GM12865 (cell line): ENCODE measurements at regions not wholly inside any gene's neighbourhood (a gene's known extent, or its start where the extent isn't known, plus 50 kb on each side); places are given as distances from the start of the nearest gene placed in this dataset.

Experiments used
- DNase-seq: peaks from one replicate; pipeline ENCODE4 v3.0.0; 2010; ENCODE audit warnings: low read depth
- H3K4me3 ChIP-seq: 2 replicates; pipeline ENCODE4 v1.5.1; 2011; ENCODE audit warnings: mild to moderate bottlenecking, low read depth, low read length, control low read depth
- CTCF ChIP-seq: IDR thresholded peaks from 2 replicates; pipeline ENCODE4 v1.5.1; 2011; ENCODE audit warnings: low read length, control low read depth, low read depth, inconsistent platforms; ENCODE audit not compliant: insufficient read depth; ENCODE audit errors: missing control alignments

DNA sequence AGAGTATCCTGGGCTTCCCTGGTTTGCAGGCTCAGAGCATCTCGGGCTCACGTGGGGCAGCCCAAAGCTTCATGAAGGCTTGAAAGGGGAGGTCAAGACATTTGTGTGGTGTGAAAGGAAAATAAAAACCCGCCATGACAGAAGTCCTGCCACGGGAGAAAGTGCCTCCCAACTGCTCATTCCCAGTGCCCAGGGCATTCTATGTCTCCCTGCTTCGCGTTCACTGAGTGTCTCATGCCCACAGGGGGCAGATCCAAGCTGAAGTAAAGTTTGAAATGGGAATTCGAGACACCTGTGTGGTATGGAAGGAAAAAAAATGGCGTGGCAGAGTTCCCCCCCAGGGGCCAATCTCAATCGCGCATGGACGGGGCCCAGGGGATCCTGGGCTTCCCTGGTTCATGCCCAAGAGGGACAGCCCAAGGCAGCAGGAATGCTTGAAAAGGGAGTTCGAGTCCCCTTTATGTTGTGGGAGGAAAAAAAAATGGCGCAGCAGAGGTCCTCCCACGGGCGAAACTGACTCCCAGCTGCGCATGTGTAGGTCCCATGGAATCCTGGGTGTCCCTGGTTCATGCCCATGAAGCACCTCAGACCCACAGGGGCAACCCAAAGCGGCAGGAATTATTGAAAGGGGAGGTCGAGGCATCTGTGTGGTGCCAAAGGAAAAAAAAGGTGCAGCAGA, 576.7 kb downstream of the ALG10 start:
- H3K4me3 ChIP-seq, result no peak overlapping the region
- no peak for DNase-seq
- no peak for TF ChIP-seq CTCF

DNA sequence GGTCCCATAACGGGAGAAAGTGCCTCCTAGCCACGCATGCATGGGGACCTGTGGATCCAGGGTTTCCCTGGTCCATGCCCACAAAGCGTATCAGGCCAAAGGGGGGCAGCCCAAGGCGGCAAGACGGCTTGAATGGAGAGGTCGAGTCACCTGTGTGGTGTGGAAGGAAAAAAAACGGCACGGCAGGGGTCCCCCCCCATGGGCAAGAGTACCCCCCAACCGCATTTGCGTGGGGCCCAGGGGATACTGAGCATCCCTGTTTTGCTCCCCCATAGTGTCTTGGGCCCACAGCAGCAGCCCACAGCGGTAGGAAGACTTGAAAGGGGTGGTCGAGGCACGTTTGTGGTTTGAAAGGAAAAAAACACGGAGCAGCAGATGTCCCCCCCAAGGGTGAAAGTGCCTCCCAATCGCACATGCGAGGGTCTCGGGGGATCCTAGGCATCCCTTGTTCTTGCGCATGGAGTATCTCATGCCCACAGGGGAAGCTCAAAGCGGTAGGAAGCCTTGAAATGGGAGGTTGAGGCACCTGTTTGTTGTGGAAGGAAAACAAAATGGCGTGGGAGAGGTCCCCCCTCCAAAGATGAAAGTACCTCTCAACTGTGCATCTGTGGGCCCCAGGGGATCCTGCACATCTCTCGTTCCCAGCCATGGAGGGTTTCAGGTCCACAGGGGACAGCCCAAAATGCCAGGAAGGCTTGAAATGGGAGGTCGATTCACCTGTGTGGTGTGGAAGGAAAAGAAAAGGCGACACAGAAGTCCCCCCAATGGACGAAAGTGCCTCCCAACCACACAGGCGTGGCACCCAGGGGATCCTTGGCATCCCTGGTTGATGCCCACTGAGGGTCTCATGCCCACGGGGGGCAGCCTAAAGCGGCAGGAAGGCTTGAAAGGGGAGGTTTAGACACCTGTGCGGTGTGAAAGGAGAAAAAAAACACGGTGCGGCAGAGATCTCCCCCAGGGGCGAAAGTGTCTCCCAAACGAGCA, 577.5 kb downstream of the ALG10 start:
- no peak overlapping the region for H3K4me3 ChIP-seq
- TF ChIP-seq CTCF, result no peak
- DNase-seq, result no peak

DNA sequence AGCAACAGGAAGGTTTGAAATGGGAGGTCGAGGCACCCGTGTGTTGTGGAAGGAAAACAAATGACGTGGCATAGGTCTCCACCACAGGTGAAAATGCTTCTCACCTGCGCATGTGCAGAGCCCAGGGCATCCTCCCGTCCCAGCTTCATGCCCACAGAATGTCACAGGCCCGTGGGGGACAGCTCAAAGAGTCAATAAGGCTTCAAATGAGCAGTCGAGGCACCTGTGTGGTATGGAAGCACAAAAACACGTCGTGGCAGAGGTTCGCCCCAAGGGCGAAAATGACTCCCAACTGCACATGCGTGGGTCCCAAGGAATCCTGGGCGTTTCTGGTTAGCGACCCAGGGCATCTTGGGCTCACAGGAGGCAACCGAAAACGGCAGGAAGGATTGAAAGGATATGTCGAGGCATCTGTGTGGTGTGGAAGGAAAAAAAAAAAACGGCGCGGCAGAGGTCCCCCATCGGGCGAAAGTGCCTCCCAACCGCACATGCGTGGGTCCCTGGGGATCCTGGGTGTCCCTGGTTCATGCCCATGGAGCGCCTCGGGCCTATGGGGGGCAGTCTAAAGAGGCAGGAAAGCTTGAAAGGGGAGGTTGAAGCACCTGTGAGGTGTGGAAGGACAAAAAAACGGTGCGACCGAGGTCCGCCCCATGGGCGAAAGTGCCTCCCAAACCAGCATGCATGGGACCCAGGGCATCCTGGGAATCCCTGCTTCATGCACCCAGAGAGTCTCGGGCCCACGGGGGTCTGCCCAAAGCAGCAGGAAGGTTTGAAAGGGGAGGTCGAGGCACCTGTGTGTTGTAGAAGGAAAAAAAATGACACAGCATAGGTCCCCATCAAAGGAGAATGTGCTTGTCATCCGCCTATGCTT, 578.5 kb downstream of the ALG10 start:
- no peak for DNase-seq
- no peak overlapping the region for H3K4me3 ChIP-seq
- no peak for TF ChIP-seq CTCF

DNA sequence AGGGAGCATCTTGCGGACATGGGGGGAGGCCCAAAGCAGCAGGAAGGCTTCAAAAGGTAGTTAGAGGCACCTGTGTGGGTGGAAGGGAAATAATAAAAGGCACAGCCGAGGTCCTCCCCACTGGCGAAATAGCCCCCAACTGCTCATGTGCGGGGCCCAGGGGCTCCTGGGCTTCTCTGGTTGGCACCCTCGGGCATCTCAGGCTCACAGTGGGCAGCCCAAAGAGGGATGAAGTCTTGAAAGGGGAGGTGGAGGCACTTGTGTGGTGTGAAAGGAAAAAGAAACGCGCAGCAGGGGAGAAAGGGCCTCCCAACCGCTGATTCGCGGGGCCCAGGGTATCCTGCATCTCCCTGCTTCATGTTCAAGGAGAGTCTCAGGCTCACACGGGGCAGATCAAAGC, 579.4 kb downstream of the ALG10 start:
- no peak for DNase-seq
- TF ChIP-seq CTCF, result no peak
- no peak overlapping the region for H3K4me3 ChIP-seq

- TF ChIP-seq CTCF, result no peak
- no peak for DNase-seq
- H3K4me3 ChIP-seq, result no peak overlapping the region
Measured at GRCh38 chr12:34602213-34602940, 580.1 kb downstream of the ALG10 start.
